ENCODE measurements at regions not wholly inside any gene's neighbourhood (a gene's known extent, or its start where the extent isn't known, plus 50 kb on each side); places are given as distances from the start of the nearest gene placed in this dataset.

GRCh38 chr6:48447251-48447650 is 336.3 kb upstream of the PTCHD4 start:
- no peaks in the 10 kb centered on the region for H3K4me1 ChIP-seq
- H3K36me3 ChIP-seq (ENCODE audit: low read depth, missing control alignments): no peaks in the 10 kb centered on the region
- 56 to 75% methylated on average over 5 of the region's 5 CpGs for WGBS, 2 donors
- DNase-seq: no peak
- intact Hi-C loops (cut with DNase I; ENCODE audit: low total_unique reads): no loop called here
- H3K9me3 ChIP-seq: no peaks in the 10 kb centered on the region
- no peak overlapping the region for H3K27ac ChIP-seq
- H3K27me3 ChIP-seq: no peaks in the 10 kb centered on the region
- no peak for TF ChIP-seq POLR2A (IDR thresholded peaks at IDR 0.05)
- no peak for TF ChIP-seq CTCF (IDR thresholded peaks at IDR 0.05)
- H3K4me3 ChIP-seq: no peak overlapping the region

- TF ChIP-seq CTCF (IDR thresholded peaks at IDR 0.05): no peak
- TF ChIP-seq POLR2A (IDR thresholded peaks at IDR 0.05): no peak
- Histone ChIP-seq H3K4me1 (no peaks in the 10 kb centered on the region), H3K27ac (no peak overlapping the region), H3K4me3 (no peak overlapping the region), H3K27me3 (no peaks in the 10 kb centered on the region), H3K36me3 (ENCODE audit: low read depth, missing control alignments) (no peaks in the 10 kb centered on the region), H3K9me3 (no peaks in the 10 kb centered on the region)
- DNase-seq: no peak
- intact Hi-C loops (cut with DNase I; ENCODE audit: low total_unique reads): no loop called here
Measured at GRCh38 chr6:48429610-48430009, 318.6 kb upstream of the PTCHD4 start.

- Histone ChIP-seq H3K27ac (no peak overlapping the region), H3K36me3 (ENCODE audit: low read depth, missing control alignments) (no peaks in the 10 kb centered on the region), H3K9me3 (no peaks in the 10 kb centered on the region), H3K27me3 (no peaks in the 10 kb centered on the region), H3K4me1 (no peaks in the 10 kb centered on the region), H3K4me3 (no peak overlapping the region)
- no peak for DNase-seq
- intact Hi-C loops (cut with DNase I; ENCODE audit: low total_unique reads): no loop called here
- no peak for TF ChIP-seq POLR2A (IDR thresholded peaks at IDR 0.05)
- TF ChIP-seq CTCF (IDR thresholded peaks at IDR 0.05): no peak
Measured at GRCh38 chr6:48429021-48429420, 318.0 kb upstream of the PTCHD4 start.

- no peak overlapping the region for H3K27ac ChIP-seq
- no peaks in the 10 kb centered on the region for H3K9me3 ChIP-seq
- TF ChIP-seq POLR2A (IDR thresholded peaks at IDR 0.05) (no peak), CTCF (IDR thresholded peaks at IDR 0.05) (no peak)
- DNase-seq: no peak
- intact Hi-C loops (cut with DNase I; ENCODE audit: low total_unique reads): no loop called here
- H3K4me1 ChIP-seq: no peaks in the 10 kb centered on the region
- WGBS, 2 donors: 78 to 89% methylated on average over 3 of the region's 3 CpGs
- no peaks in the 10 kb centered on the region for H3K36me3 ChIP-seq (ENCODE audit: low read depth, missing control alignments)
- H3K27me3 ChIP-seq: no peaks in the 10 kb centered on the region
- no peak overlapping the region for H3K4me3 ChIP-seq
Measured at GRCh38 chr6:48426636-48427035, 315.6 kb upstream of the PTCHD4 start.

GRCh38 chr6:48423640-48424365 is 312.8 kb upstream of the PTCHD4 start:
- Histone ChIP-seq H3K36me3 (ENCODE audit: low read depth, missing control alignments) (no peaks in the 10 kb centered on the region), H3K4me1 (no peaks in the 10 kb centered on the region), H3K4me3 (no peak overlapping the region), H3K27me3 (no peaks in the 10 kb centered on the region), H3K9me3 (no peaks in the 10 kb centered on the region), H3K27ac (no peak overlapping the region)
- TF ChIP-seq CTCF (IDR thresholded peaks at IDR 0.05): no peak
- no peak for TF ChIP-seq POLR2A (IDR thresholded peaks at IDR 0.05)
- WGBS, 2 donors: 93 to 97% methylated on average over 1 of the region's 1 CpG
- DNase-seq: no peak
- intact Hi-C loops (cut with DNase I; ENCODE audit: low total_unique reads): no loop called here

All from testis (tissue), 2 donors.